Endothelial cell of umbilical vein (primary cell): ENCODE measurements at regions not wholly inside any gene's neighbourhood (a gene's known extent, or its start where the extent isn't known, plus 50 kb on each side); places are given as distances from the start of the nearest gene placed in this dataset.

ENCODE experiments used
- MYC ChIP-seq: IDR thresholded peaks from one replicate; pipeline ENCODE4 v1.6.1; 2011; ENCODE audit warnings: mild to moderate bottlenecking, low read depth, low read length
- POLR2A ChIP-seq: IDR thresholded peaks from 2 replicates; pipeline ENCODE4 v1.6.1; 2012; ENCODE audit warnings: low read depth, mild to moderate bottlenecking, control low read depth, low read length
- POLR2AphosphoS5 ChIP-seq: IDR thresholded peaks from 2 replicates; pipeline ENCODE4 v1.6.1; 2012; ENCODE audit warnings: low read depth, mild to moderate bottlenecking, control low read depth, low read length, moderate library complexity; ENCODE audit not compliant: insufficient read depth
- TF ChIP-seq, protein P1 (sequence below), 2 donors: IDR thresholded peaks; 1 replicate in 1 of 2; 2 replicates in 1 of 2; pipeline ENCODE4 v1.5.1; 2011; ENCODE audit warnings: low read length in 2 of 2, mild to moderate bottlenecking in 2 of 2, moderate library complexity in 2 of 2, control low read depth in 1 of 2, inconsistent platforms in 1 of 2, low read depth in 1 of 2; ENCODE audit not compliant: insufficient read depth in 1 of 2; ENCODE audit errors: extremely low read depth in 1 of 2

DNA sequence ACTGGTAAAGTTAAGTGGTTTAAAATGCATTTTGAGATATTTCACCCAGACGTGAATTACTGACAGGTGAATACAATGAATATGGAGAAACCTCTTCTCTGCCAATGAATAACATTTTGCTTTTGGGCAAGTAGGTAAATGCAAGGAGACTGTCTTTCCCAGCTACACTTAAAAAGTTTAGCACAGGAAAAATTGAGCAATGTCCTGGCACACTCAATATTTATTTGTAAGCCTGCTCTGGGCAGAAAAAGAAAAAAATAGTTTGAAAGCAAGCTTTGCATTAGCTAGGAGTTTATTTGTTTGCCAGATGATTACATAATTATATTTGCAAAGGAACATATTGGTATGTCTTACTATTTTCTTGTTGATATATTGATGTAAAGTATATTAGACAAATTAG lies 624.2 kb downstream of the ACTR3B start:
- TF ChIP-seq POLR2A (no peak), MYC (no peak), POLR2AphosphoS5 (no peak)
- TF ChIP-seq, protein P1, sequence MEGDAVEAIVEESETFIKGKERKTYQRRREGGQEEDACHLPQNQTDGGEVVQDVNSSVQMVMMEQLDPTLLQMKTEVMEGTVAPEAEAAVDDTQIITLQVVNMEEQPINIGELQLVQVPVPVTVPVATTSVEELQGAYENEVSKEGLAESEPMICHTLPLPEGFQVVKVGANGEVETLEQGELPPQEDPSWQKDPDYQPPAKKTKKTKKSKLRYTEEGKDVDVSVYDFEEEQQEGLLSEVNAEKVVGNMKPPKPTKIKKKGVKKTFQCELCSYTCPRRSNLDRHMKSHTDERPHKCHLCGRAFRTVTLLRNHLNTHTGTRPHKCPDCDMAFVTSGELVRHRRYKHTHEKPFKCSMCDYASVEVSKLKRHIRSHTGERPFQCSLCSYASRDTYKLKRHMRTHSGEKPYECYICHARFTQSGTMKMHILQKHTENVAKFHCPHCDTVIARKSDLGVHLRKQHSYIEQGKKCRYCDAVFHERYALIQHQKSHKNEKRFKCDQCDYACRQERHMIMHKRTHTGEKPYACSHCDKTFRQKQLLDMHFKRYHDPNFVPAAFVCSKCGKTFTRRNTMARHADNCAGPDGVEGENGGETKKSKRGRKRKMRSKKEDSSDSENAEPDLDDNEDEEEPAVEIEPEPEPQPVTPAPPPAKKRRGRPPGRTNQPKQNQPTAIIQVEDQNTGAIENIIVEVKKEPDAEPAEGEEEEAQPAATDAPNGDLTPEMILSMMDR (IDR thresholded peaks at IDR 0.05; ENCODE audit: extremely low read depth in 1 of 2, insufficient read depth in 1 of 2, low read depth in 1 of 2, low read length in 2 of 2) = no peak
